ENCODE measurements at regions not wholly inside any gene's neighbourhood (a gene's known extent, or its start where the extent isn't known, plus 50 kb on each side); places are given as distances from the start of the nearest gene placed in this dataset.
A peak's percentile ranks its signal among the peaks of the same experiment; 100 is the strongest.

DNA sequence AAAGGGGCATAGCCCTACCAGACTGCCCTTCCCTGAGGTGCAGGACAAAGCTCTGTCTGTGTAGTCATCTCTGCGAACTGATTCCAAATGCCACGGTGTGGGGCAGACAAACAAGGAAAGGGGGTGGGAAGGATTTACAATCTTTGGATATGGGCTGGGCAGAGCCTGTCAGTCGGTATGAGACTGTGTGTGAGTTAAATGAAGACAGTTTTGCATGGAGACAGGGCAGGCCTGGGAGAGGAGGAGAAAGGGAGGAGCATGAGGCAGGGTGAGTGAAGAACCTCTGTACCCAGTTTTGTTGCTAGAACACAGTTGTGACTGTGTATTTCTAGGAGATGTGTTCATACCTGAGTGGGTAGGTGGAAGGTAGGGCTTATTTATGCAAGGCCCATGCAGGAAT lies 59.4 kb upstream of the MSN start:
- H2AFZ ChIP-seq (ENCODE audit: low read length): no peak overlapping the region
- H3K79me2 ChIP-seq (ENCODE audit: control insufficient read depth, insufficient read depth, low read length): no peaks in the 10 kb centered on the region
- no peaks in the 10 kb centered on the region for H3K27me3 ChIP-seq (ENCODE audit: control insufficient read depth, insufficient read depth, low read length)
- no peak overlapping the region for H3K9ac ChIP-seq (ENCODE audit: insufficient read depth, low read length)
- no peak overlapping the region for H3K4me3 ChIP-seq (replicated peaks in 1 of 4; ENCODE audit: control extremely low read depth in 1 of 4, insufficient read depth in 1 of 4, low read depth in 3 of 4, low read length in 4 of 4)
- H3K36me3 ChIP-seq (ENCODE audit: control insufficient read depth, insufficient read depth, low read length): no peaks in the 10 kb centered on the region
- H3K4me2 ChIP-seq (ENCODE audit: extremely low read depth, insufficient read depth, low read length): no peak overlapping the region
- no peaks in the 10 kb centered on the region for H3K4me1 ChIP-seq (ENCODE audit: control insufficient read depth, extremely low read depth, insufficient read depth, low read length)
- no peak for DNase-seq (ENCODE audit: low read depth in 2 of 2)
- no peak overlapping the region for H3K27ac ChIP-seq (ENCODE audit: insufficient read depth, low read length)
- TF ChIP-seq EZH2 (IDR thresholded peaks at IDR 0.05; ENCODE audit: low read length, missing control alignments): no peak
- TF ChIP-seq CTCF (conservative IDR thresholded peaks at IDR 0.05 in 1 of 2, IDR thresholded peaks at IDR 0.05 in 1 of 2; ENCODE audit: low read depth in 1 of 2, low read length in 2 of 2): no peak
- no peaks in the 10 kb centered on the region for H4K20me1 ChIP-seq (ENCODE audit: control insufficient read depth, extremely low read depth, insufficient read depth, low read length)
- no peaks in the 10 kb centered on the region for H3K9me3 ChIP-seq (ENCODE audit: control insufficient read depth, insufficient read depth, low read depth, low read length)

- Histone ChIP-seq H3K4me1 (ENCODE audit: control insufficient read depth, extremely low read depth, insufficient read depth, low read length) (no peaks in the 10 kb centered on the region), H4K20me1 (ENCODE audit: control insufficient read depth, extremely low read depth, insufficient read depth, low read length) (no peaks in the 10 kb centered on the region), H3K79me2 (ENCODE audit: control insufficient read depth, insufficient read depth, low read length) (no peaks in the 10 kb centered on the region), H3K4me3 (replicated peaks in 1 of 4; ENCODE audit: control extremely low read depth in 1 of 4, insufficient read depth in 1 of 4, low read depth in 3 of 4, low read length in 4 of 4) (no peak overlapping the region), H3K36me3 (ENCODE audit: control insufficient read depth, insufficient read depth, low read length) (no peaks in the 10 kb centered on the region), H3K9ac (ENCODE audit: insufficient read depth, low read length) (no peak overlapping the region), H3K4me2 (ENCODE audit: extremely low read depth, insufficient read depth, low read length) (no peak overlapping the region), H3K27ac (ENCODE audit: insufficient read depth, low read length) (no peak overlapping the region), H2AFZ (ENCODE audit: low read length) (no peak overlapping the region), H3K27me3 (ENCODE audit: control insufficient read depth, insufficient read depth, low read length) (no peaks in the 10 kb centered on the region), H3K9me3 (ENCODE audit: control insufficient read depth, insufficient read depth, low read depth, low read length) (no peaks in the 10 kb centered on the region)
- TF ChIP-seq EZH2 (IDR thresholded peaks at IDR 0.05; ENCODE audit: low read length, missing control alignments) (no peak), CTCF (conservative IDR thresholded peaks at IDR 0.05 in 1 of 2, IDR thresholded peaks at IDR 0.05 in 1 of 2; ENCODE audit: low read depth in 1 of 2, low read length in 2 of 2) (no peak)
- DNase-seq (ENCODE audit: low read depth in 2 of 2): peak; percentile 24 to 27
Observed at GRCh38 chrX:65607070-65607742, 60.2 kb upstream of the MSN start.

DNA sequence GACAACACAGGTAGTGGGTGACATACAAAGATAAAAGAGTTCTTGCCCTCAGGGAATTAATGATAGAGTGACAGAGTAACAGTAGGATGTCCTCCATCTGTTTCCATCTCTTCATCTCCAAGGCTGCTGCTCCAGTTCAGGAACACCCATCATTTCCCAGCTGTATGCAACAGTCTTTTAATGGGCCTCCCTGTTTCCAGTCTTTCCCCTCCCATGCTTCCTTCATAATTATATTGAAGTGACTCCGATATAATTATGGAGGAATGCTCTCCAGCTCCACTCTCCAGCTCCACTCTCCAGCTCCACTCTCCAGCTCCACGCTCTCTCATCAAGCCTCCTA lies 65.3 kb upstream of the MSN start:
- Histone ChIP-seq H3K79me2 (ENCODE audit: control insufficient read depth, insufficient read depth, low read length) (no peaks in the 10 kb centered on the region), H3K9ac (ENCODE audit: insufficient read depth, low read length) (no peak overlapping the region), H2AFZ (ENCODE audit: low read length) (no peak overlapping the region), H3K4me2 (ENCODE audit: extremely low read depth, insufficient read depth, low read length) (no peak overlapping the region), H3K27me3 (ENCODE audit: control insufficient read depth, insufficient read depth, low read length) (no peaks in the 10 kb centered on the region), H4K20me1 (ENCODE audit: control insufficient read depth, extremely low read depth, insufficient read depth, low read length) (no peaks in the 10 kb centered on the region), H3K4me3 (replicated peaks in 1 of 4; ENCODE audit: control extremely low read depth in 1 of 4, insufficient read depth in 1 of 4, low read depth in 3 of 4, low read length in 4 of 4) (no peak overlapping the region), H3K36me3 (ENCODE audit: control insufficient read depth, insufficient read depth, low read length) (no peaks in the 10 kb centered on the region), H3K9me3 (ENCODE audit: control insufficient read depth, insufficient read depth, low read depth, low read length) (no peaks in the 10 kb centered on the region), H3K27ac (ENCODE audit: insufficient read depth, low read length) (no peak overlapping the region), H3K4me1 (ENCODE audit: control insufficient read depth, extremely low read depth, insufficient read depth, low read length) (no peaks in the 10 kb centered on the region)
- no peak for TF ChIP-seq EZH2 (IDR thresholded peaks at IDR 0.05; ENCODE audit: low read length, missing control alignments)
- TF ChIP-seq CTCF (conservative IDR thresholded peaks at IDR 0.05 in 1 of 2, IDR thresholded peaks at IDR 0.05 in 1 of 2; ENCODE audit: low read depth in 1 of 2, low read length in 2 of 2): no peak
- DNase-seq (ENCODE audit: low read depth in 2 of 2): no peak

All from fibroblast of lung (primary cell).